ENCODE measurements at regions not wholly inside any gene's neighbourhood (a gene's known extent, or its start where the extent isn't known, plus 50 kb on each side); places are given as distances from the start of the nearest gene placed in this dataset.

DNA sequence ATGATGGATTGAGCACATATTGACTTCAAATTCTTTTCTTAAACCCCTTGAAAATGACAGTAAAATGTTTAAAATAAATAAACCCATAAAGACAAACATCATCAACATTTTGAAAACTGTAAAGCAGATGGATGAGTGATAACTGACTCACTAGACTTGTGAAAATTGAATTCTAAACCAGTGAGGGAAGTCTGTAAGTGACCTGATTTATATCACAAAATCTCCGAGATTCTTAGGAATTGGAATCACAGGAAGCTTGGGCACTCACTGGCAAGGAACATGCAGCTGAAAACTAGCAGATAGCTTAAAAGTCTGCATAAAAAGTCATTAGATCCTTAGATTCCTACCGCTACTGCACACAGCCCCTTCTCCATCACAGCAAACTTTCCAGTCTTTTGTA, 51.3 kb upstream of the TSC22D1 start:
- no peak overlapping the region for H3K27ac ChIP-seq (ENCODE audit: low read depth, low read length)
- BruUV-seq (replicated peaks): no TSS peak
- ChIA-PET RAD21 (ENCODE audit: low non-redundant PET in 1 of 2, low total read pairs in 2 of 2, uncharacterized antibody in 2 of 2, unreplicated experiment in 2 of 2) (no interaction called here), CTCF (no interaction called here), POLR2A (no interaction called here)
- intact Hi-C loops (cut with micrococcal nuclease): no loop called here
- H3K4me1 ChIP-seq (ENCODE audit: control insufficient read depth in 1 of 2, insufficient read depth in 2 of 2, low read length in 2 of 2): no peaks in the 10 kb centered on the region
- DNase-seq (ENCODE audit: low read depth, low spot score): no peak
- no peak overlapping the region for H2AFZ ChIP-seq (ENCODE audit: low read depth, low read length, poor library complexity, severe bottlenecking)
- no peak overlapping the region for H3K9ac ChIP-seq (ENCODE audit: low read length)
- H3K4me3 ChIP-seq (replicated peaks in 1 of 2; ENCODE audit: low read depth in 1 of 2, low read length in 2 of 2): no peak overlapping the region
- no peaks in the 10 kb centered on the region for H3K79me2 ChIP-seq (ENCODE audit: insufficient read depth, low read length)
- H3K9me2 ChIP-seq (ENCODE audit: insufficient read depth): no peaks in the 10 kb centered on the region
- no peak for ATAC-seq
- no peaks in the 10 kb centered on the region for H4K20me1 ChIP-seq (ENCODE audit: insufficient read depth)
- no peak overlapping the region for H3K4me2 ChIP-seq (ENCODE audit: low read length)
- H3K36me3 ChIP-seq (ENCODE audit: control insufficient read depth in 1 of 2, insufficient read depth in 2 of 2, low read length in 2 of 2): no peaks in the 10 kb centered on the region
- no peak for TF ChIP-seq TCF7L2 (IDR thresholded peaks at IDR 0.05; ENCODE audit: borderline replicate concordance, extremely low read depth, insufficient read depth, insufficient read length)
- TF ChIP-seq, protein P1, sequence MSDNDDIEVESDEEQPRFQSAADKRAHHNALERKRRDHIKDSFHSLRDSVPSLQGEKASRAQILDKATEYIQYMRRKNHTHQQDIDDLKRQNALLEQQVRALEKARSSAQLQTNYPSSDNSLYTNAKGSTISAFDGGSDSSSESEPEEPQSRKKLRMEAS (IDR thresholded peaks at IDR 0.05): no peak
- TF ChIP-seq, protein P2, sequence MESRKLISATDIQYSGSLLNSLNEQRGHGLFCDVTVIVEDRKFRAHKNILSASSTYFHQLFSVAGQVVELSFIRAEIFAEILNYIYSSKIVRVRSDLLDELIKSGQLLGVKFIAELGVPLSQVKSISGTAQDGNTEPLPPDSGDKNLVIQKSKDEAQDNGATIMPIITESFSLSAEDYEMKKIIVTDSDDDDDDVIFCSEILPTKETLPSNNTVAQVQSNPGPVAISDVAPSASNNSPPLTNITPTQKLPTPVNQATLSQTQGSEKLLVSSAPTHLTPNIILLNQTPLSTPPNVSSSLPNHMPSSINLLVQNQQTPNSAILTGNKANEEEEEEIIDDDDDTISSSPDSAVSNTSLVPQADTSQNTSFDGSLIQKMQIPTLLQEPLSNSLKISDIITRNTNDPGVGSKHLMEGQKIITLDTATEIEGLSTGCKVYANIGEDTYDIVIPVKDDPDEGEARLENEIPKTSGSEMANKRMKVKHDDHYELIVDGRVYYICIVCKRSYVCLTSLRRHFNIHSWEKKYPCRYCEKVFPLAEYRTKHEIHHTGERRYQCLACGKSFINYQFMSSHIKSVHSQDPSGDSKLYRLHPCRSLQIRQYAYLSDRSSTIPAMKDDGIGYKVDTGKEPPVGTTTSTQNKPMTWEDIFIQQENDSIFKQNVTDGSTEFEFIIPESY (IDR thresholded peaks at IDR 0.05; ENCODE audit: extremely low read depth, insufficient replicate concordance, low read length): no peak
- no peak for TF ChIP-seq ATF3 (IDR thresholded peaks at IDR 0.05)
- TF ChIP-seq SIN3A (IDR thresholded peaks at IDR 0.05; ENCODE audit: low read depth): no peak
- TF ChIP-seq ELF1 (IDR thresholded peaks at IDR 0.05; ENCODE audit: borderline replicate concordance, low read depth): no peak
- no peak for TF ChIP-seq POLR2AphosphoS5 (IDR thresholded peaks at IDR 0.05; ENCODE audit: low read depth, low read length)
- no peak for TF ChIP-seq FOSL1 (IDR thresholded peaks at IDR 0.05; ENCODE audit: low read depth)
- TF ChIP-seq SP1 (IDR thresholded peaks at IDR 0.05; ENCODE audit: low read depth): no peak
- no peak for TF ChIP-seq JUND (IDR thresholded peaks at IDR 0.05)
- no peak for TF ChIP-seq CBX3 (IDR thresholded peaks at IDR 0.05; ENCODE audit: low read depth)
- TF ChIP-seq ZNF274 (IDR thresholded peaks at IDR 0.05; ENCODE audit: low read depth, low read length): no peak
- no peak for TF ChIP-seq REST (IDR thresholded peaks at IDR 0.05; ENCODE audit: low read depth)
- TF ChIP-seq SRF (IDR thresholded peaks at IDR 0.05; ENCODE audit: low read depth): no peak
- TF ChIP-seq, protein P3, sequence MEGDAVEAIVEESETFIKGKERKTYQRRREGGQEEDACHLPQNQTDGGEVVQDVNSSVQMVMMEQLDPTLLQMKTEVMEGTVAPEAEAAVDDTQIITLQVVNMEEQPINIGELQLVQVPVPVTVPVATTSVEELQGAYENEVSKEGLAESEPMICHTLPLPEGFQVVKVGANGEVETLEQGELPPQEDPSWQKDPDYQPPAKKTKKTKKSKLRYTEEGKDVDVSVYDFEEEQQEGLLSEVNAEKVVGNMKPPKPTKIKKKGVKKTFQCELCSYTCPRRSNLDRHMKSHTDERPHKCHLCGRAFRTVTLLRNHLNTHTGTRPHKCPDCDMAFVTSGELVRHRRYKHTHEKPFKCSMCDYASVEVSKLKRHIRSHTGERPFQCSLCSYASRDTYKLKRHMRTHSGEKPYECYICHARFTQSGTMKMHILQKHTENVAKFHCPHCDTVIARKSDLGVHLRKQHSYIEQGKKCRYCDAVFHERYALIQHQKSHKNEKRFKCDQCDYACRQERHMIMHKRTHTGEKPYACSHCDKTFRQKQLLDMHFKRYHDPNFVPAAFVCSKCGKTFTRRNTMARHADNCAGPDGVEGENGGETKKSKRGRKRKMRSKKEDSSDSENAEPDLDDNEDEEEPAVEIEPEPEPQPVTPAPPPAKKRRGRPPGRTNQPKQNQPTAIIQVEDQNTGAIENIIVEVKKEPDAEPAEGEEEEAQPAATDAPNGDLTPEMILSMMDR (IDR thresholded peaks at IDR 0.05 in 2 of 3, conservative IDR thresholded peaks at IDR 0.05 in 1 of 3; ENCODE audit: borderline replicate concordance in 1 of 3, insufficient read depth in 1 of 3, low read depth in 2 of 3, low read length in 2 of 3): no peak
- TF ChIP-seq ZFX (IDR thresholded peaks at IDR 0.05): no peak
- no peak for TF ChIP-seq CEBPB (IDR thresholded peaks at IDR 0.05; ENCODE audit: low read depth)
- TF ChIP-seq POLR2A (IDR thresholded peaks at IDR 0.05; ENCODE audit: borderline replicate concordance, extremely low read depth, insufficient read depth, insufficient read length): no peak
- H3K27me3 ChIP-seq (ENCODE audit: insufficient read depth, low read length): no peaks in the 10 kb centered on the region
- H3K9me3 ChIP-seq (ENCODE audit: control insufficient read depth in 1 of 2, insufficient read depth in 1 of 2, low read depth in 1 of 2, low read length in 2 of 2): no peaks in the 10 kb centered on the region

All from HCT116 (cell line).